H9 (cell line): ENCODE measurements at regions not wholly inside any gene's neighbourhood (a gene's known extent, or its start where the extent isn't known, plus 50 kb on each side); places are given as distances from the start of the nearest gene placed in this dataset.

ENCODE experiments used
- DNase-seq: peaks from one replicate; pipeline ENCODE4 v3.0.0-alpha.2; 2017
- H2AFZ ChIP-seq: one replicate; pipeline ENCODE4 v1.6.1; 2013; ENCODE audit warnings: mild to moderate bottlenecking, low read length, control low read depth, moderate library complexity
- H2AK5ac ChIP-seq: 2 replicates; pipeline ENCODE4 v1.6.1; 2013; ENCODE audit warnings: low read length, control low read depth, mixed read lengths; ENCODE audit not compliant: insufficient read length
- H2BK120ac ChIP-seq: one replicate; pipeline ENCODE4 v1.6.1; 2013; ENCODE audit warnings: low read depth, mild to moderate bottlenecking, low read length, control low read depth, inconsistent platforms; ENCODE audit not compliant: poor library complexity, severe bottlenecking
- H2BK12ac ChIP-seq: 2 replicates; pipeline ENCODE4 v1.6.1; 2013; ENCODE audit warnings: low read length, control low read depth, mixed read lengths, low read depth; ENCODE audit not compliant: insufficient read length
- H2BK15ac ChIP-seq: 2 replicates; pipeline ENCODE4 v1.6.1; 2013; ENCODE audit warnings: low read depth, low read length, control low read depth
- H2BK20ac ChIP-seq: one replicate; pipeline ENCODE4 v1.6.1; 2013; ENCODE audit warnings: low read depth, mild to moderate bottlenecking, low read length, control low read depth, inconsistent platforms; ENCODE audit not compliant: poor library complexity, severe bottlenecking
- H2BK5ac ChIP-seq: 2 replicates; pipeline ENCODE4 v1.6.1; 2013; ENCODE audit warnings: low read length, control low read depth, mixed read lengths; ENCODE audit not compliant: insufficient read length
- H3K14ac ChIP-seq: 2 replicates; pipeline ENCODE4 v1.6.1; 2013; ENCODE audit warnings: low read length, control low read depth; ENCODE audit not compliant: insufficient read depth
- H3K18ac ChIP-seq: 2 replicates; pipeline ENCODE4 v1.6.1; 2013; ENCODE audit warnings: low read depth, mild to moderate bottlenecking, mixed read lengths, low read length, control low read depth; ENCODE audit not compliant: insufficient read length
- H3K23ac ChIP-seq: 2 replicates; pipeline ENCODE4 v1.6.1; 2013; ENCODE audit warnings: low read length, control low read depth, mixed read lengths, low read depth; ENCODE audit not compliant: insufficient read length
- H3K23me2 ChIP-seq: 2 replicates; pipeline ENCODE4 v1.6.1; 2013; ENCODE audit warnings: low read depth, mild to moderate bottlenecking, mixed read lengths, low read length, control low read depth; ENCODE audit not compliant: insufficient read length, poor library complexity, severe bottlenecking
- H3K27ac ChIP-seq: 2 replicates; pipeline ENCODE4 v1.5.1; 2013; ENCODE audit warnings: low read length, control low read depth, mixed read lengths, low read depth; ENCODE audit not compliant: insufficient read length
- H3K27me3 ChIP-seq: 2 replicates; pipeline ENCODE4 v1.6.1; 2013; ENCODE audit warnings: low read length, control low read depth, inconsistent platforms; ENCODE audit not compliant: insufficient read depth
- H3K4ac ChIP-seq: 2 replicates; pipeline ENCODE4 v1.6.1; 2013; ENCODE audit warnings: low read depth, mild to moderate bottlenecking, control low read depth, inconsistent platforms, low read length, moderate library complexity
- H3K4me1 ChIP-seq: 2 replicates; pipeline ENCODE4 v1.6.1; 2013; ENCODE audit warnings: low read length, control low read depth, inconsistent platforms; ENCODE audit not compliant: insufficient read depth
- H3K4me2 ChIP-seq: 2 replicates; pipeline ENCODE4 v1.6.1; 2013; ENCODE audit warnings: low read length, control low read depth, mixed read lengths; ENCODE audit not compliant: insufficient read length, insufficient read depth
- H3K56ac ChIP-seq: 2 replicates; pipeline ENCODE4 v1.6.1; 2013; ENCODE audit warnings: low read depth, mild to moderate bottlenecking, mixed read lengths, low read length, control low read depth; ENCODE audit not compliant: insufficient read length
- H3K79me1 ChIP-seq: 2 replicates; pipeline ENCODE4 v1.6.1; 2013; ENCODE audit warnings: low read depth, mild to moderate bottlenecking, moderate library complexity, low read length, control low read depth, inconsistent platforms; ENCODE audit not compliant: insufficient read depth, poor library complexity, severe bottlenecking
- H3K79me2 ChIP-seq: 2 replicates; pipeline ENCODE4 v1.6.1; 2013; ENCODE audit warnings: low read length, control low read depth, inconsistent platforms; ENCODE audit not compliant: insufficient read depth
- H3K9ac ChIP-seq: 2 replicates; pipeline ENCODE4 v1.6.1; 2013; ENCODE audit warnings: low read length, control low read depth, mixed read lengths; ENCODE audit not compliant: insufficient read length; ENCODE audit errors: extremely low read depth
- H3K9me3 ChIP-seq: one replicate; pipeline ENCODE4 v1.6.1; 2013; ENCODE audit warnings: low read depth, low read length, inconsistent platforms; ENCODE audit not compliant: control insufficient read depth
- H3T11ph ChIP-seq: one replicate; pipeline ENCODE4 v1.6.1; 2013; ENCODE audit warnings: mild to moderate bottlenecking, low read length, control low read depth, inconsistent platforms
- H4K20me1 ChIP-seq: one replicate; pipeline ENCODE4 v1.6.1; 2013; ENCODE audit not compliant: control insufficient read depth, insufficient read length, insufficient read depth
- H4K5ac ChIP-seq: 2 replicates; pipeline ENCODE4 v1.6.1; 2013; ENCODE audit warnings: low read depth, mild to moderate bottlenecking, mixed read lengths, low read length, control low read depth; ENCODE audit not compliant: insufficient read length
- H4K8ac ChIP-seq: replicated peaks from 2 replicates; pipeline ENCODE4 v1.6.1; 2013; ENCODE audit warnings: low read length, control low read depth, mixed read lengths, low read depth; ENCODE audit not compliant: insufficient read length
- H4K91ac ChIP-seq: 2 replicates; pipeline ENCODE4 v1.6.1; 2013; ENCODE audit warnings: low read depth, mild to moderate bottlenecking, moderate library complexity, mixed read lengths, low read length, control low read depth; ENCODE audit not compliant: insufficient read length
- H3K27ac Mint-ChIP-seq, 3 experiments: 2 replicates in 2 of 3; 3 replicates in 1 of 3; pipeline ENCODE4 v1.8.0; 2020 to 2021; ENCODE audit warnings: mixed read lengths in 3 of 3, mild to moderate bottlenecking in 1 of 3, moderate library complexity in 1 of 3
- H3K27me3 Mint-ChIP-seq: 2 replicates; pipeline ENCODE4 v1.8.0; 2021; ENCODE audit warnings: low read depth, mild to moderate bottlenecking, moderate library complexity, mixed read lengths
- H3K36me3 Mint-ChIP-seq, 3 experiments: 2 replicates in 2 of 3; 3 replicates in 1 of 3; pipeline ENCODE4 v1.8.0; 2020 to 2021; ENCODE audit warnings: low read depth in 3 of 3, mixed read lengths in 3 of 3; ENCODE audit not compliant: insufficient read depth in 1 of 3
- H3K4me1 Mint-ChIP-seq, 2 experiments: 2 replicates each; pipeline ENCODE4 v1.8.0; 2020; ENCODE audit warnings: mixed read lengths in 2 of 2
- H3K4me3 Mint-ChIP-seq, 2 experiments: 2 replicates in 1 of 2; 3 replicates in 1 of 2; pipeline ENCODE4 v1.8.0; 2020 to 2021; ENCODE audit warnings: mild to moderate bottlenecking in 2 of 2, mixed read lengths in 2 of 2, moderate library complexity in 1 of 2
- H3K9me3 Mint-ChIP-seq, 2 experiments: 2 replicates in 1 of 2; 3 replicates in 1 of 2; pipeline ENCODE4 v1.8.0; 2020; ENCODE audit warnings: mild to moderate bottlenecking in 2 of 2, mixed read lengths in 2 of 2, moderate library complexity in 1 of 2
- WGBS: extraction: QIAGEN DNeasy Blood & Tissue Kit; methylation state at CpG from one replicate; pipeline ENCODE4 v1.1.7; 2013; ENCODE audit warnings: missing lambda C conversion rate, low lambda C conversion rate, mixed read lengths; ENCODE audit not compliant: insufficient read length; ENCODE audit errors: extremely low coverage; 5-methylcytosine and 5-hydroxymethylcytosine counted together
- TF ChIP-seq, protein P1 (sequence below): fragments of 200-600 bp; sonication (generic); conservative IDR thresholded peaks from 3 replicates; pipeline ENCODE4 v1.8.0; 2021; ENCODE audit warnings: antibody characterized with exemption, mild to moderate bottlenecking

DNA sequence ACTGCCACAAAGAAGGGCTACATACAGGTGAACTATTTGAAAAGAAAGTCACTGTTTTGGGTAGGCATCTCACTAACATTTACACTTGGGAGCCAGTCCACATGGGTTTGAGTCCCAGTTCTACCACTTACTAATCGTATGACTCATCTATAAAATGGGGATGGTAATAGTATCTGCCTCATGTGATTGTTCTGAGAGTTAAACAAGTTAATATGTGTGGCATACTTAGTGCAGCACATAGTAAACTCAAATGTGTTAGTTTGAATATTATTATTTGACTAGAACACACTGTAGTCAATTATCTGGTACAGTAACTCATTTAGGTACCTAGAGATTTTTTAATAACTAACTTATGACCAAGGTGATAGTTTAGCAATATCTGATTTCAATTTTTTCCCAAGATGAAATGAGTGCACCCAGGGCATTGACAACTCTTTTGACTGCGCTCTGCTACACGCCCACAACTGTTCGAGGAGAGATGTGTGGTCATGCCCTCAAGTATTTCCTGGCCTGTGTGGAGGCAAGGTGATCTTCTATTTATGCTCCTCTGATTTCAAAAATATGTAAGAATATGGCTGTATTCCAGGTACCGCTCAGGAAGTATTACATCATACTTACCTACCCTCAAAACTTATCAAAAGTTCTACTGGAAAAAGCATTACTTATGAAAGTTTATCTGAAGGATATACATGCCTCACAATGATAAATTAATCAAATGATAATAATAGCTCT lies 210.6 kb upstream of the EGLN3 start:
- no peak overlapping the region for H3K18ac ChIP-seq
- no peaks in the 10 kb centered on the region for H3K79me1 ChIP-seq
- TF ChIP-seq, protein P1, sequence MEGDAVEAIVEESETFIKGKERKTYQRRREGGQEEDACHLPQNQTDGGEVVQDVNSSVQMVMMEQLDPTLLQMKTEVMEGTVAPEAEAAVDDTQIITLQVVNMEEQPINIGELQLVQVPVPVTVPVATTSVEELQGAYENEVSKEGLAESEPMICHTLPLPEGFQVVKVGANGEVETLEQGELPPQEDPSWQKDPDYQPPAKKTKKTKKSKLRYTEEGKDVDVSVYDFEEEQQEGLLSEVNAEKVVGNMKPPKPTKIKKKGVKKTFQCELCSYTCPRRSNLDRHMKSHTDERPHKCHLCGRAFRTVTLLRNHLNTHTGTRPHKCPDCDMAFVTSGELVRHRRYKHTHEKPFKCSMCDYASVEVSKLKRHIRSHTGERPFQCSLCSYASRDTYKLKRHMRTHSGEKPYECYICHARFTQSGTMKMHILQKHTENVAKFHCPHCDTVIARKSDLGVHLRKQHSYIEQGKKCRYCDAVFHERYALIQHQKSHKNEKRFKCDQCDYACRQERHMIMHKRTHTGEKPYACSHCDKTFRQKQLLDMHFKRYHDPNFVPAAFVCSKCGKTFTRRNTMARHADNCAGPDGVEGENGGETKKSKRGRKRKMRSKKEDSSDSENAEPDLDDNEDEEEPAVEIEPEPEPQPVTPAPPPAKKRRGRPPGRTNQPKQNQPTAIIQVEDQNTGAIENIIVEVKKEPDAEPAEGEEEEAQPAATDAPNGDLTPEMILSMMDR: no peak
- H2AFZ ChIP-seq: no peak overlapping the region
- H3K4me1 ChIP-seq: no peaks in the 10 kb centered on the region
- no peak overlapping the region for H3K27ac ChIP-seq
- H3K27me3 Mint-ChIP-seq: no peaks in the 10 kb centered on the region; the same call in 1 of the 2 replicates
- H3K56ac ChIP-seq: no peak overlapping the region
- H3K9ac ChIP-seq: no peak overlapping the region
- no peaks in the 10 kb centered on the region for H3K4me1 Mint-ChIP-seq
- H2BK20ac ChIP-seq: no peak overlapping the region
- no peak overlapping the region for H3K4ac ChIP-seq
- H3K4me3 Mint-ChIP-seq: no peak overlapping the region
- no peak overlapping the region for H4K5ac ChIP-seq
- no peak overlapping the region for H2BK5ac ChIP-seq
- no peak for DNase-seq
- no peak overlapping the region for H4K91ac ChIP-seq
- H3K36me3 Mint-ChIP-seq: no peaks in the 10 kb centered on the region
- H3T11ph ChIP-seq: no peak overlapping the region
- H2BK12ac ChIP-seq: no peak overlapping the region
- no peaks in the 10 kb centered on the region for H4K20me1 ChIP-seq
- H3K9me3 ChIP-seq: no peaks in the 10 kb centered on the region
- no peak overlapping the region for H2AK5ac ChIP-seq
- no peak overlapping the region for H2BK15ac ChIP-seq
- no peaks in the 10 kb centered on the region for H3K27me3 ChIP-seq
- no peak overlapping the region for H2BK120ac ChIP-seq
- H3K9me3 Mint-ChIP-seq: no peaks in the 10 kb centered on the region
- H3K23ac ChIP-seq: no peak overlapping the region
- no peak overlapping the region for H3K27ac Mint-ChIP-seq
- no peak overlapping the region for H4K8ac ChIP-seq
- no peak overlapping the region for H3K14ac ChIP-seq
- H3K23me2 ChIP-seq: no peaks in the 10 kb centered on the region
- no peaks in the 10 kb centered on the region for H3K79me2 ChIP-seq
- no peak overlapping the region for H3K4me2 ChIP-seq
- no CpG with 5 or more reads among the region's 5 CpGs for WGBS
